ENCODE measurements at regions not wholly inside any gene's neighbourhood (a gene's known extent, or its start where the extent isn't known, plus 50 kb on each side); places are given as distances from the start of the nearest gene placed in this dataset.

- TF ChIP-seq, protein P1, sequence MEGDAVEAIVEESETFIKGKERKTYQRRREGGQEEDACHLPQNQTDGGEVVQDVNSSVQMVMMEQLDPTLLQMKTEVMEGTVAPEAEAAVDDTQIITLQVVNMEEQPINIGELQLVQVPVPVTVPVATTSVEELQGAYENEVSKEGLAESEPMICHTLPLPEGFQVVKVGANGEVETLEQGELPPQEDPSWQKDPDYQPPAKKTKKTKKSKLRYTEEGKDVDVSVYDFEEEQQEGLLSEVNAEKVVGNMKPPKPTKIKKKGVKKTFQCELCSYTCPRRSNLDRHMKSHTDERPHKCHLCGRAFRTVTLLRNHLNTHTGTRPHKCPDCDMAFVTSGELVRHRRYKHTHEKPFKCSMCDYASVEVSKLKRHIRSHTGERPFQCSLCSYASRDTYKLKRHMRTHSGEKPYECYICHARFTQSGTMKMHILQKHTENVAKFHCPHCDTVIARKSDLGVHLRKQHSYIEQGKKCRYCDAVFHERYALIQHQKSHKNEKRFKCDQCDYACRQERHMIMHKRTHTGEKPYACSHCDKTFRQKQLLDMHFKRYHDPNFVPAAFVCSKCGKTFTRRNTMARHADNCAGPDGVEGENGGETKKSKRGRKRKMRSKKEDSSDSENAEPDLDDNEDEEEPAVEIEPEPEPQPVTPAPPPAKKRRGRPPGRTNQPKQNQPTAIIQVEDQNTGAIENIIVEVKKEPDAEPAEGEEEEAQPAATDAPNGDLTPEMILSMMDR (IDR thresholded peaks at IDR 0.05) = no peak
- no peak for TF ChIP-seq POLR2A (IDR thresholded peaks at IDR 0.05)
Measured at GRCh38 chr9:24487250-24487861, 58.3 kb downstream of the IZUMO3 start.

Measured in esophagus squamous epithelium (tissue), 4 donors.